Mammary epithelial cell (primary cell): ENCODE measurements at regions not wholly inside any gene's neighbourhood (a gene's known extent, or its start where the extent isn't known, plus 50 kb on each side); places are given as distances from the start of the nearest gene placed in this dataset.

ENCODE experiments used
- CTCF ChIP-seq, 2 donors: IDR thresholded peaks in 1 of 2; conservative IDR thresholded peaks in 1 of 2; 2 replicates each; pipeline ENCODE4 v1.5.1; 2011 to 2012; ENCODE audit warnings: inconsistent platforms in 2 of 2, low read length in 2 of 2, mild to moderate bottlenecking in 2 of 2, control low read depth in 1 of 2, low read depth in 1 of 2; ENCODE audit not compliant: insufficient read depth in 1 of 2; ENCODE audit errors: extremely low read depth in 1 of 2
- EZH2 ChIP-seq: IDR thresholded peaks from 2 replicates; pipeline ENCODE4 v1.6.1; 2012; ENCODE audit warnings: low read length, inconsistent platforms, borderline replicate concordance

GRCh38 chr5:168104811-168105481 lies 186.5 kb upstream of the WWC1 start:
- TF ChIP-seq CTCF (conservative IDR thresholded peaks at IDR 0.05 in 1 of 2, IDR thresholded peaks at IDR 0.05 in 1 of 2; ENCODE audit: extremely low read depth in 1 of 2, insufficient read depth in 1 of 2, low read depth in 1 of 2, low read length in 2 of 2) (no peak), EZH2 (no peak)
